T follicular helper cell (primary cell): ENCODE measurements at regions not wholly inside any gene's neighbourhood (a gene's known extent, or its start where the extent isn't known, plus 50 kb on each side); places are given as distances from the start of the nearest gene placed in this dataset.
"Not testable (repeated sequence)": the region's sequence is repeated elsewhere in the genome, so short reads cannot be mapped to it uniquely, and the experiment has no call there.

Experiments
- DNase-seq: peaks from one replicate; pipeline ENCODE4 v3.0.0-alpha.2; 2020; ENCODE audit warnings: low read depth

- no peak for DNase-seq
Observed at GRCh38 chr5:155768332-155768731, 558.6 kb upstream of the SGCD start.

GRCh38 chr5:155772009-155772662 is 554.8 kb upstream of the SGCD start:
- DNase-seq: no peak

DNA sequence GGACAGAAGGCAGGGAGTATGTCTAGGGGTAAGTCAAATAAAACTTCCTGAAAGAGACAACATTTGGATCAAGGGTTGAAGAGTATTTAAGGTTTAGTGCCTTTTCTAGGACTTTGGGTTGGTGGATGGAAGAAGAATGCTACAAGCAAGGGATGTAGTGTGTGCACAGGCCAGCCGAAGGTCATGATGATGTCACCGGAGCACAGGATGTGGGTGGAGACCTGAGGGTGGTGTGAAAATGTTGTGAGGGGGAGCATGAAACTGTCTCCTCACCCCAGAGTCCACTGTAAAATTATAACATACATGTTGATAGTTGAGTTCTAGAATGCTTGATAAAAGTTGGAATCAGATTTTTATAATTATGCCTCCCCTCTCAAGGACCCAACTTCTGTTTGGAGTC is 553.3 kb upstream of the SGCD start:
- no peak for DNase-seq

DNA sequence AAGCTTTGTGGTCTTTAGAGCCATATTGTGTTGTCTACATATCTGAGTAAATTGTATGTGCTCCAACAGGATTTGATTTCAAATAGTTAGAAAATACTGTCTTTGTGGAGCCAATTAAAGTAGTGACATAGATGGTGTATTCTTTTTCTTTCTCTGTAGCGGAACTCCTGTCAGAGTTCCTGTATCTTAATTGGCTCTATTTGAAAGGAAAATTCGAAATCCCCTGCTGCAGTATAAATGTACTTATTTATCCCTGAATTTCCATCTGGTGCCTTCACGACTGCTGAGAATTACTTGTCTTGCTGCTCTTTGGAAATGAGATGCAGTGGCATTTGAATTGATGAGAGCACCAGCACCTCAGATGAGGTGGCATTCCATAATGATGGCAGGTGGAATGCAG is 546.7 kb upstream of the SGCD start:
- no peak for DNase-seq

- DNase-seq: no peak
Observed at GRCh38 chr5:155783246-155783645, 543.7 kb upstream of the SGCD start.

GRCh38 chr5:155783791-155784190 is 543.2 kb upstream of the SGCD start:
- no peak for DNase-seq

DNA sequence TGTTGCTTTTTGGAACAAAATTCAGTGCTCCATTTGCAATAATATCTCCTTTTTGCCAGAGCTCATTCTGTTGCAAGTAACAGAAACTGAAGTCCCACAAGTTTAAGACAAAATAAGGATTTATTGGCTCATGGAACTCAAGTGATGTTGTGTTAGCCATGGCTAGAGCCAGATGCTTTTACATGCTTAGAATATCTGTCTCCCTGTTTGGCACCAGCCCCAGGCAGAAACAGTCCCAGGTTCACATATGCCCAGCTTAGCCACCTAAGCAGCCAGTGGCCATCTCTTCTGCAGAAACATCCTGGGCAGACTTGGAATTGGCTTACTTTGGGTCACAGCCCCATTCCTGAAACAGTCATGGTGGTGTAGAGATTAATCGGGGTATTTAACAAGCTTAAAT is 540.9 kb upstream of the SGCD start:
- DNase-seq: no peak

GRCh38 chr5:155792873-155793272 is 534.1 kb upstream of the SGCD start:
- no peak for DNase-seq

DNA sequence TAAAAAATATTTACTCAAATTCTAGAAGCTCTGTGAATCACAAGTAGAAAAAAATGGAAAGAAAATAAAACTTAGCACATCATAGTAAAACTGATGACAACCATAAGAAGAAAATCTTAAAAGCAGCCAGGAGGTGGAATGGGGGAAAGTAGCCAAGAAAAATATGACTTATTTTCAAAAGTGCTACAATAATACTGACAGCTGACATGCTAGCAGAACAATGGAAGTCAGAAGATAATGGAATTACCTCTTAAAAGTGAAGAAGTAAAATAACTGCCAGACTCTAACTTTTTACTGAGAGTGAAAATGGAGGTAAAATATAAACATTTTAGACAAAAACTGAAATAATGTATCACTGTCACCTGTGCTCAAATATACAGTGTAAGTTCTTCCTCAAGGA is 532.2 kb upstream of the SGCD start:
- DNase-seq: no peak

GRCh38 chr5:155799308-155799707 is 527.7 kb upstream of the SGCD start:
- DNase-seq: no peak

GRCh38 chr5:155807884-155808576 is 518.9 kb upstream of the SGCD start:
- DNase-seq: no peak

GRCh38 chr5:155815248-155815647 is 511.7 kb upstream of the SGCD start:
- no peak for DNase-seq

DNA sequence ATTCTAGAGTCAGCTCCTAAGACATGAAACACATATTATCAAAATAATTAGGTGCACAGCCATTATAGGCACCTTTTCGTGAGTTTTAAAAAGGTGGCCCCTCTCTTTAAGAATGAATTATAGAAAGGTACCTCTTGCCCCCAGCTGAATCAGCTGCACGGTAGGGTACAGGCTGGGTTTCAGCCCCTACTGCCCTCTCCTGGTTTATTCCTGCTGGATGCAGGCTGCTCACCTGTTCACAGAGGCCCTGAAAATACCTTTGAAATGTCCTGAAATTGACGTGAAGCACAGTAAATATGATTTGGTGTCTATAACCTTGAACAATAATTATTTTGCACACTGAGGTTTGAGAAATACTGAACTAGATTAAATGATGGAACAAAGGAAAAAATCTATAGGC is 504.8 kb upstream of the SGCD start:
- DNase-seq: no peak

GRCh38 chr5:155826611-155827507 is 500.1 kb upstream of the SGCD start:
- no peak for DNase-seq

- DNase-seq: not testable (repeated sequence)
Observed at GRCh38 chr5:155827508-155827815, 499.5 kb upstream of the SGCD start.

DNA sequence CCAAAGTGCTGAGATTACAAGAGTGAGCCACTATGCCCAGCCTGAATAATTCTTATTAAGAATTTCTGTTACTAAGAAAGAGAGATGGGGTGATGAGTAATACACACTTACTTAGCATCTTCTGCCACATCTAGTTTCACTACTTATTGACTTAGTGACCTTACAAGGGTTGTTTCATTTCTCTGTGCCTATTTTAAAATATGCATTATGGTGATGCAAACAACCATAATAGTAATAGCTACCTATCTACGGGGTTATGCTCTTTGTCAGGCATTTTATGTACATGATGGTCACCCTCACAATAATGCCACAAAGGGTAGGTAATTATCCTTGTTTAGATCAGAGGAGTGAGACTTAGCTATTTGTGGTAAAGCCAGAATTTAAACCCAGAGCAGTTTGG is 499.0 kb upstream of the SGCD start:
- DNase-seq: no peak

DNA sequence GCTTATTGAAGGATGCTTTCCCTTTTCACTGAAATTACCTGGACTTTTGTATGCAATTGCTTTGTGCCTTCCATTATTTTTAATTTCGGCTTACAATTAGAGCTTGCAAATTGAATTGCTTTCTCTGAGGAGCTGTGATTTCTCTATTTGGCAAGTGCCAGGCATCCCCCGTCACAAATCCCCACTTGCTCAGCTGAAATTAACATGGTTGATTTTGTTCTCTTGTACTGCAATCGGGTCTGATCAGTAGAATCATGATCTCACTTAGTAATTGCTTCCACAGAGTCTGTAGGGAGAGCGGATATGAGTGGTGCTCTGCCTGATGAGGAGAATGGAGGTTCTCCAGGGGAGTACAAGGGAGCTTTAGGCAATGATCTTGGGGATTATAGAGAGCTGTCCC is 495.5 kb upstream of the SGCD start:
- DNase-seq: no peak

DNA sequence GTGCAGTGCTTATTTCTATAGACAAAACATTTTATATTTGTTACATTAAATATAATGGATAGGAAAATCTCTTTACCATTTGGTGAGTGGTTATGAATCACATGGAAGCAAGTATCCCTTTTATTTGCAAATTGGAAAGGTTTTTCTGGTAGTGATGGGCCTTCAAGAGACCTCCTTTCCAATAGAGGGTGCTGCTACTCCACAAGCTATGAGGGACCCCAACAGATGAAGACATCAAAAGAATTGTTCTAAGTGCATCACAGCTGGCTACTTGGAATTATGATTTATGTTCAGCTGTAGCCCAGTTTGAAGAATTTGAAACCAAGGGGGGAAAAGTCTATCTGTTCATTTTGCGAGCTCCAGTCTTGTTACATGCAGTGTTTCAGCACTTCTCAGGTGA is 493.7 kb upstream of the SGCD start:
- no peak for DNase-seq

DNA sequence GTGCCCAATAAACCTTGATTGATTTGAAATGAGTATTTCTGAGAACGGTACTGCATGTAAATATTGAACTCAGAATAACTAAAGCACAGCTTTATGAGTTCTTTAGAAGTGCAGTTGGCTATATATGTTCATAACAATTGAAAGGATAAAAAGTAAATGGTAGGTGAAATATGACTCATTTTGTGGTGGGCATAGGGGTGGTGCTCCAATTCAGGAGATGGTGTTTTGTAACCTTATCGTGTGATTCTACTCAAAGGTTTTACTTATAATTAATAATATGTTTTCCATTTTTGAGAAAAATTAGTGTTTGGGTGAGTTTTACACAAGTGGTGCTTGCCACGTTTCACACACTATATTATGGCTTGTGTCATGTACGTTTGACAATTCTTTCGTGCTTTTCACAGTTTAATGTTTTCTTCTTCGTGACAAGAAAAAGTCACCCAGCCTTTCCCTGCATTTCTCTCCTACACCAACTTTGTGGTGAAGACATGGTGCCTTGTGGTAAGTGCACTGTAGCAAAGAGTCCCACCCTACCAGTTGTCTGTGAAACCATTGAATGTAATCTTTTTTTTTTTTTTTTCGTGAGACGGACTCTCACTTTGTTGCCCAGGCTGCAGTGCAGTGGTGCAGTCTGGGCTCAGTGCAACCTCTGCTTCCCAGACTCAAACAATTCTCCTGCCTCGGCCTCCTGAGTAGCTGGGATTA is 492.5 kb upstream of the SGCD start:
- DNase-seq: no peak

DNA sequence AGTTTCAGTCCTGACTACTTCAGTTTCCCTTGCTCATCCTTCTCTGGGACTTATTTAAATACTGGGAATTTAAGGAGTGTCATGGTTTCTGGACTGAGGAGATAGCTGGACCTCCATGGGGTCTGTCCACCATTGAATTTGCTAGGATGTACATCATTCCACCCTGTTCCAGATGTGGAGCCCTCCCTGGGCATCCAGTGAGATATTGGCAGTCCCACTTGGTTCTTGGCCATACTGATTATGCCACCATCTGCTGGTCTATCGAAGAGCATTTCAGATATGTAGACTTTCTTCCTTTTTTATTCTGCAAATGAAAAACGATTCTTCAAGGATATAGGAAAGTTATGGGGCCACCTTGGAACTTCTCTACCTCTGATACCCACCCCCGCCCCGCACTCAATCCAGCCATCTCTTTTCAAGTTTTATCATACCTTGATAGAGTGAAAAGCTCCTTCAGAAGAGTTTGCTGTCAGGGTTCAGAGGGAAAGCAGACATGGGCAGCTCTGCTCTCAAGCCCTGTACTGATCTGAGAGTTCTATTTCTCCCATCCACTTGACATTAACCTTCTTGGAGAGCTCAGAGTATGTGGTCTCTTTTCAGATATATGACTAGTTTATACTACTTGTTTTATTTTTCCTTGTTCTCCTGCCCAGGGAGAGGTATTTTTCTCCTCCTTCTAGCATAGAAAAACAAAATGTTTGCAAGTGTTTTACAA is 490.7 kb upstream of the SGCD start:
- no peak for DNase-seq

- no peak for DNase-seq
Observed at GRCh38 chr5:155838394-155838793, 488.6 kb upstream of the SGCD start.
